ENCODE measurements at regions not wholly inside any gene's neighbourhood (a gene's known extent, or its start where the extent isn't known, plus 50 kb on each side); places are given as distances from the start of the nearest gene placed in this dataset.

DNA sequence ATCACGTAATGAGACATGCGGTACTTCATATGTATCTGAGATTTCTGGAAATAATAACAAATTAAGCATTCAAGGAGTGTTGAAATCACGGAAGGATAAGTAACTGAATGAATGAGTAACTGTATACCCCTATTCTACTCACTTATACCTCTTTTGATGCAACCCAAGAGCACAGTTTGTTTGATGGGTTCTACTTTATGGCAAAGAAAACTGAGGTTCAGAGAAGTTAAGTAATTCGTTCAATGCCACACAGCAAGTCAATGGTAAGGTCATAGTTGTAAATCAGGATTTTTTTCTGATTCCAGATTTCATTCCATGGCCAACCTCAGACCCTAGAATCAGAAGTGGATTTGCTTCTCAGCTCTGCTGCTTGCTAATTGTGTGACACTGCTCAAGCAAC lies 544.5 kb upstream of the TBX3 start:
- Histone ChIP-seq H3K4me1 (no peaks in the 10 kb centered on the region), H3K27me3 (peaks cover 6% of the 10 kb centered on the region), H3K36me3 (no peaks in the 10 kb centered on the region), H3K4me3 (no peak overlapping the region), H3K9me3 (no peaks in the 10 kb centered on the region), H3K27ac (no peak overlapping the region)
- no peak for DNase-seq
- TF ChIP-seq, protein P1, sequence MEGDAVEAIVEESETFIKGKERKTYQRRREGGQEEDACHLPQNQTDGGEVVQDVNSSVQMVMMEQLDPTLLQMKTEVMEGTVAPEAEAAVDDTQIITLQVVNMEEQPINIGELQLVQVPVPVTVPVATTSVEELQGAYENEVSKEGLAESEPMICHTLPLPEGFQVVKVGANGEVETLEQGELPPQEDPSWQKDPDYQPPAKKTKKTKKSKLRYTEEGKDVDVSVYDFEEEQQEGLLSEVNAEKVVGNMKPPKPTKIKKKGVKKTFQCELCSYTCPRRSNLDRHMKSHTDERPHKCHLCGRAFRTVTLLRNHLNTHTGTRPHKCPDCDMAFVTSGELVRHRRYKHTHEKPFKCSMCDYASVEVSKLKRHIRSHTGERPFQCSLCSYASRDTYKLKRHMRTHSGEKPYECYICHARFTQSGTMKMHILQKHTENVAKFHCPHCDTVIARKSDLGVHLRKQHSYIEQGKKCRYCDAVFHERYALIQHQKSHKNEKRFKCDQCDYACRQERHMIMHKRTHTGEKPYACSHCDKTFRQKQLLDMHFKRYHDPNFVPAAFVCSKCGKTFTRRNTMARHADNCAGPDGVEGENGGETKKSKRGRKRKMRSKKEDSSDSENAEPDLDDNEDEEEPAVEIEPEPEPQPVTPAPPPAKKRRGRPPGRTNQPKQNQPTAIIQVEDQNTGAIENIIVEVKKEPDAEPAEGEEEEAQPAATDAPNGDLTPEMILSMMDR (IDR thresholded peaks at IDR 0.05), result no peak
- ATAC-seq, result no peak
- intact Hi-C loops (cut with DNase I), result no loop called here

DNA sequence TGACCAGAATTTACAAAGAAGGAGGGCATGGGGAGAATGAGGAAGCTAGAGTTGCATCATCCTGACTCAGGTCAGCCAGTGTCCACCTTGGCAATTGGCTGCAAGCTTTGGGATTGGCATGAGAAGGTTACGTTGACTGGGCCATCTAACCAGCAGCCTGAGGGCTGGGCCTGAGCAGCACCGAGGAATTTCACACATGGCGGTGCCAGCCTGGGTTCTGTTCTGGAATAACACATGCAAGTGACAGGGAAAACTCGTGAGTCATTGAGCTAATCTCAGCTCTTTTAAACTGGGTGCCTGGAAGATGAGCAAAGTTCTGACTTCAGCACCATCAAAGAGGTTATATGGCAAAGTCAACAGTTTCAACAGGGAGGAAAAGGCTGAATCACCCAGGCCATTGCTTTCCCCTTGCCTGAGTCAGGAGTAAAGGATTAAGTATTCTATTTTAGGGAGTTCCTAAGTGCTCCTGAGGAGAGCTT lies 543.2 kb upstream of the TBX3 start:
- Histone ChIP-seq H3K4me3 (no peak overlapping the region), H3K4me1 (no peaks in the 10 kb centered on the region), H3K27ac (no peak overlapping the region), H3K36me3 (no peaks in the 10 kb centered on the region), H3K27me3 (peaks cover 6% of the 10 kb centered on the region), H3K9me3 (no peaks in the 10 kb centered on the region)
- DNase-seq (no peak), ATAC-seq (no peak)
- intact Hi-C loops (cut with DNase I), result no loop called here
- TF ChIP-seq, protein P1 (IDR thresholded peaks at IDR 0.05), result no peak

DNA sequence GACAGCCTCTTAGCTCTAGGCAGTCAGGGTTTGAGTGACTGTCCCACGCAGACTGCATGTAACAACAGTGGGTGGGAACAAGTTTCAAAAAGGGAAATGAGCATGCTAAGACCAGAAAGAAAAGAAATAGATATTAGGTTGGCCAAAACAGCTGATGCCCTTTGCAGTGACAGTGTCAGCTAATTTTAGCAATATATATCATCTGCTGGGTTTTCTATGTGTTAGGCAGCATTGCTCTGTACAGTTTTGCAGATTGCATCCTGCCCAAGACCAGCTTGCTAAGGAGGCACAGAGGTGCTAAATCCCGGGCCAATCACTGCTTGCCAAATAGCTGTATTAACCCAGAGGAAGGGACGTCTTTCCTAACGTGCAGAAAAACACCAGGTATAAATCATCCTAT lies 541.9 kb upstream of the TBX3 start:
- Histone ChIP-seq H3K27me3 (no peaks in the 10 kb centered on the region), H3K36me3 (no peaks in the 10 kb centered on the region), H3K4me3 (no peak overlapping the region), H3K4me1 (no peaks in the 10 kb centered on the region), H3K9me3 (no peaks in the 10 kb centered on the region), H3K27ac (no peak overlapping the region)
- TF ChIP-seq, protein P1 (IDR thresholded peaks at IDR 0.05), result no peak
- intact Hi-C loops (cut with DNase I), result no loop called here
- DNase-seq (no peak), ATAC-seq (no peak)

DNA sequence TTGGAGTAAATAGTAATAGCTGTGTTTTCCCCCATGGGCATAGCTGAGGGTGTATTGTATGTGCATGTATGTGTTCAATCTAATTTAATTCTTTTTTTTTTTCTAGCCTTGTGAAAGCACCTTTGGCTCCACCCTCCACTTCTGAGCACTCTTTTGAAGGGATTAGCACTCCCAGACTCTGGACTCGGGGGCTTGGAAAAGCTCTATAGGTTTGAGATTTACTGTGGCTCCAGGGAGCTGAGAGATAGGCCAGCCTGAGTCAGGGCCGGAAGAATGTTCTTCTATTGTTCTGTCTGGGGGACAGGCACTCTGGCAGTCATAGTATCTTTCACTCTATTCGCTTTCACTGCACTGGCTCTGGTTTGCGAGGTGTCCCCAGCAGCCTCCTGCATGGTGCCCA lies 540.0 kb upstream of the TBX3 start:
- Histone ChIP-seq H3K4me3 (no peak overlapping the region), H3K4me1 (no peaks in the 10 kb centered on the region), H3K9me3 (no peaks in the 10 kb centered on the region), H3K36me3 (no peaks in the 10 kb centered on the region), H3K27me3 (no peaks in the 10 kb centered on the region), H3K27ac (no peak overlapping the region)
- intact Hi-C loops (cut with DNase I), result no loop called here
- no peak for ATAC-seq
- DNase-seq, result no peak
- TF ChIP-seq, protein P1 (IDR thresholded peaks at IDR 0.05), result no peak

DNA sequence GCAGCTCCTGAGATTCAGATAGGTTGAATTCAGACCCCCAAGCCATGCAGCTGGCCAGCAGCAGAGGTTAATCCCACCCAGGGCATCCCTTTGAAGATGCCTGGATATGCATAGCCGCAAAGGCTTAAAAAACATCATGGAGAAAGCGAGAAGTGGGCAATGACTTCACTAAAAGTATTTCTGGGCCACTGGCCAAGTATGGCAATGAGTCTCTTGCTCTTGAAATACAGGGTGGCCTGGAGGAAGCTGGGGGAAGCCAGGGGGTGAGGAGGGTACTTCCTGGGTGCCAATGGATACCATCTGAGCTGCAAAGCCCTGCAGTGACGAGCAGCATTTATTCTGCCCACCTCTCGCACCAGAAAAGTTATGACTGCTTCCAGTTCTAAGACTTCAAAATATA lies 539.3 kb upstream of the TBX3 start:
- intact Hi-C loops (cut with DNase I), result no loop called here
- TF ChIP-seq, protein P1 (IDR thresholded peaks at IDR 0.05), result no peak
- ATAC-seq, result peak; percentile 30
- no peaks in the 10 kb centered on the region for H3K4me1 ChIP-seq
- H3K27me3 ChIP-seq, result no peaks in the 10 kb centered on the region
- no peak overlapping the region for H3K4me3 ChIP-seq
- no peak overlapping the region for H3K27ac ChIP-seq
- H3K36me3 ChIP-seq, result no peaks in the 10 kb centered on the region
- H3K9me3 ChIP-seq, result no peaks in the 10 kb centered on the region
- DNase-seq, result no peak

DNA sequence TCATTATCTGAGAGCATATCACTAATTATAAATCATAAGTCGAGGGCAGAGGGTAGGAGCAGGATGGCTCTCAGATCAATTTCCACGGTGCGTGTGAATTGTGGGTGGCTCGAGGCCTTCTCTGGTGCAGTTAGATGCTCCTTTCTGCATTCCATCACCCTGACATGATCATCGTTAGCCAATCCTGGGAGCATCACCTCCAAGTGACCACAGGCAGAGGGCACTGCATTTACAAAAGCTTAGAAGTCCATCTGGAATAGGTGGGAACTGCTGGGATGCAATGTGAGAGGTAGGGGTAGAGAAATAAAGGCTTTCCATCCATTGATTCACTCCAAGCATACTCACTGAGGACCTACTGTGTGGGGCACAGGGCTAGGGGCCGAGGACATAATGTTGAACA lies 538.2 kb upstream of the TBX3 start:
- H3K9me3 ChIP-seq, result no peaks in the 10 kb centered on the region
- no peak for DNase-seq
- intact Hi-C loops (cut with DNase I), result no loop called here
- TF ChIP-seq, protein P1 (IDR thresholded peaks at IDR 0.05), result no peak
- H3K36me3 ChIP-seq, result no peaks in the 10 kb centered on the region
- ATAC-seq, result no peak
- H3K27ac ChIP-seq, result no peak overlapping the region
- H3K4me3 ChIP-seq, result no peak overlapping the region
- H3K27me3 ChIP-seq, result no peaks in the 10 kb centered on the region
- no peaks in the 10 kb centered on the region for H3K4me1 ChIP-seq
